Ovary (tissue), 3 donors: ENCODE measurements at regions not wholly inside any gene's neighbourhood (a gene's known extent, or its start where the extent isn't known, plus 50 kb on each side); places are given as distances from the start of the nearest gene placed in this dataset.

Experiments used
- CTCF ChIP-seq, 3 donors: fragments of 450-650 bp in 2 of 3; fragments of 200-600 bp in 1 of 3; IDR thresholded peaks; one replicate each; pipeline versions ENCODE4 v1.5.1 to v1.8.0; 2016 to 2022; ENCODE audit warnings: antibody characterized with exemption in 3 of 3, mild to moderate bottlenecking in 1 of 3
- EP300 ChIP-seq: sonication (generic); formaldehyde crosslinking; IDR thresholded peaks from one replicate; pipeline ENCODE4 v1.6.1; 2017; ENCODE audit warnings: antibody characterized with exemption
- donor health status: DM: no; HTN: no; CAD: no.

GRCh38 chr12:46958053-46958452 lies 121.4 kb upstream of the PCED1B start:
- TF ChIP-seq CTCF (IDR thresholded peaks at IDR 0.05) (no peak), EP300 (no peak)
